Suprapubic skin (tissue), 4 donors: ENCODE measurements at regions not wholly inside any gene's neighbourhood (a gene's known extent, or its start where the extent isn't known, plus 50 kb on each side); places are given as distances from the start of the nearest gene placed in this dataset.

Experiments
- EP300 ChIP-seq: sonication (generic); formaldehyde crosslinking; IDR thresholded peaks from one replicate; pipeline ENCODE4 v1.6.1; 2017; ENCODE audit warnings: antibody characterized with exemption
- POLR2A ChIP-seq, 2 donors: fragments of 450-650 bp; IDR thresholded peaks; one replicate each; pipeline ENCODE4 v1.6.1; 2017; ENCODE audit warnings: antibody characterized with exemption in 2 of 2, mild to moderate bottlenecking in 2 of 2, moderate library complexity in 2 of 2
- POLR2AphosphoS5 ChIP-seq, 3 donors: sonication (generic); formaldehyde crosslinking; IDR thresholded peaks; one replicate each; pipeline ENCODE4 v1.6.1; 2017; ENCODE audit warnings: antibody characterized with exemption in 3 of 3
- TF ChIP-seq, protein P1 (sequence below), 2 donors: fragments of 200-600 bp in 1 of 2; fragments of 450-650 bp in 1 of 2; sonication (generic) in 1 of 2; IDR thresholded peaks; one replicate each; pipeline ENCODE4 v1.5.1; 2016 to 2019; ENCODE audit warnings: antibody characterized with exemption in 2 of 2, mild to moderate bottlenecking in 1 of 2, moderate library complexity in 1 of 2

- TF ChIP-seq, protein P1, sequence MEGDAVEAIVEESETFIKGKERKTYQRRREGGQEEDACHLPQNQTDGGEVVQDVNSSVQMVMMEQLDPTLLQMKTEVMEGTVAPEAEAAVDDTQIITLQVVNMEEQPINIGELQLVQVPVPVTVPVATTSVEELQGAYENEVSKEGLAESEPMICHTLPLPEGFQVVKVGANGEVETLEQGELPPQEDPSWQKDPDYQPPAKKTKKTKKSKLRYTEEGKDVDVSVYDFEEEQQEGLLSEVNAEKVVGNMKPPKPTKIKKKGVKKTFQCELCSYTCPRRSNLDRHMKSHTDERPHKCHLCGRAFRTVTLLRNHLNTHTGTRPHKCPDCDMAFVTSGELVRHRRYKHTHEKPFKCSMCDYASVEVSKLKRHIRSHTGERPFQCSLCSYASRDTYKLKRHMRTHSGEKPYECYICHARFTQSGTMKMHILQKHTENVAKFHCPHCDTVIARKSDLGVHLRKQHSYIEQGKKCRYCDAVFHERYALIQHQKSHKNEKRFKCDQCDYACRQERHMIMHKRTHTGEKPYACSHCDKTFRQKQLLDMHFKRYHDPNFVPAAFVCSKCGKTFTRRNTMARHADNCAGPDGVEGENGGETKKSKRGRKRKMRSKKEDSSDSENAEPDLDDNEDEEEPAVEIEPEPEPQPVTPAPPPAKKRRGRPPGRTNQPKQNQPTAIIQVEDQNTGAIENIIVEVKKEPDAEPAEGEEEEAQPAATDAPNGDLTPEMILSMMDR (IDR thresholded peaks at IDR 0.05) = no peak
- TF ChIP-seq POLR2AphosphoS5 (IDR thresholded peaks at IDR 0.05) = no peak
- no peak for TF ChIP-seq POLR2A (IDR thresholded peaks at IDR 0.05)
- TF ChIP-seq EP300 = no peak
These were observed 851.2 kb upstream of the ID2 start for GRCh38 chr2:7830616-7831015.
